D341Med (cell line): ENCODE measurements at regions not wholly inside any gene's neighbourhood (a gene's known extent, or its start where the extent isn't known, plus 50 kb on each side); places are given as distances from the start of the nearest gene placed in this dataset.

ENCODE experiments used
- DNase-seq: peaks from one replicate; pipeline ENCODE4 v3.0.0; 2012; ENCODE audit warnings: low spot score

- no peak for DNase-seq
Measured at GRCh38 chr1:58430421-58431275, 115.9 kb downstream of the OMA1 start.

- DNase-seq: no peak
Measured at GRCh38 chr1:58426918-58427317, 119.6 kb downstream of the OMA1 start.

GRCh38 chr1:58422436-58422835 lies 124.1 kb downstream of the OMA1 start:
- DNase-seq: no peak

GRCh38 chr1:58418283-58419228 lies 128.0 kb downstream of the OMA1 start:
- no peak for DNase-seq

- no peak for DNase-seq
Measured at GRCh38 chr1:58412071-58412580, 134.4 kb downstream of the OMA1 start.

GRCh38 chr1:58409890-58410289 lies 136.6 kb downstream of the OMA1 start:
- DNase-seq: no peak

- DNase-seq: no peak
Measured at GRCh38 chr1:58409336-58409735, 137.2 kb downstream of the OMA1 start.

- no peak for DNase-seq
Measured at GRCh38 chr1:58406301-58407071, 140.0 kb downstream of the OMA1 start.

- no peak for DNase-seq
Measured at GRCh38 chr1:58405660-58406059, 140.9 kb downstream of the OMA1 start.

- DNase-seq: no peak
Measured at GRCh38 chr1:58403894-58404293, 142.6 kb downstream of the OMA1 start.

GRCh38 chr1:58402444-58402843 lies 144.1 kb downstream of the OMA1 start:
- no peak for DNase-seq

- DNase-seq: no peak
Measured at GRCh38 chr1:58401991-58402390, 144.5 kb downstream of the OMA1 start.

- DNase-seq: no peak
Measured at GRCh38 chr1:58399176-58399575, 147.3 kb downstream of the OMA1 start.

- no peak for DNase-seq
Measured at GRCh38 chr1:58398714-58399113, 147.8 kb downstream of the OMA1 start.

- DNase-seq: no peak
Measured at GRCh38 chr1:58397187-58397820, 149.2 kb downstream of the OMA1 start.

- no peak for DNase-seq
Measured at GRCh38 chr1:58396150-58396549, 150.4 kb downstream of the OMA1 start.

- DNase-seq: no peak
Measured at GRCh38 chr1:58395355-58395754, 151.2 kb downstream of the OMA1 start.

- no peak for DNase-seq
Measured at GRCh38 chr1:58392083-58392482, 154.4 kb downstream of the OMA1 start.

GRCh38 chr1:58391514-58391913 lies 155.0 kb downstream of the OMA1 start:
- DNase-seq: no peak

GRCh38 chr1:58391056-58391455 lies 155.5 kb downstream of the OMA1 start:
- DNase-seq: no peak

- no peak for DNase-seq
Measured at GRCh38 chr1:58390091-58390490, 156.4 kb downstream of the OMA1 start.
